Mesendoderm (in vitro differentiated cells): ENCODE measurements at regions not wholly inside any gene's neighbourhood (a gene's known extent, or its start where the extent isn't known, plus 50 kb on each side); places are given as distances from the start of the nearest gene placed in this dataset.

Source experiments
- DNase-seq: peaks from one replicate; pipeline ENCODE4 v3.0.0; 2013
- H2AK5ac ChIP-seq: 2 replicates; pipeline ENCODE4 v1.6.1; 2013; ENCODE audit warnings: low read length, inconsistent platforms
- H2BK120ac ChIP-seq: 2 replicates; pipeline ENCODE4 v1.6.1; 2013; ENCODE audit warnings: low read depth, mild to moderate bottlenecking, low read length, moderate library complexity, mixed read lengths
- H2BK15ac ChIP-seq: replicated peaks from 2 replicates; pipeline ENCODE4 v1.6.1; 2013; ENCODE audit warnings: low read depth, mild to moderate bottlenecking, moderate library complexity
- H2BK5ac ChIP-seq: 2 replicates; pipeline ENCODE4 v1.6.1; 2013; ENCODE audit warnings: low read length, inconsistent platforms
- H3K18ac ChIP-seq: 2 replicates; pipeline ENCODE4 v1.6.1; 2013; ENCODE audit warnings: mild to moderate bottlenecking, low read length, mixed read lengths
- H3K23ac ChIP-seq: one replicate; pipeline ENCODE4 v1.6.1; 2013; ENCODE audit warnings: low read length
- H3K27ac ChIP-seq: 2 replicates; pipeline ENCODE4 v1.5.1; 2013; ENCODE audit warnings: low read depth, mild to moderate bottlenecking, inconsistent platforms, low read length, moderate library complexity
- H3K27me3 ChIP-seq: 2 replicates; pipeline ENCODE4 v1.6.1; 2013; ENCODE audit warnings: low read length, control low read depth, mild to moderate bottlenecking, inconsistent platforms; ENCODE audit not compliant: insufficient read depth, poor library complexity
- H3K36me3 ChIP-seq: 2 replicates; pipeline ENCODE4 v1.6.1; 2013; ENCODE audit warnings: low read length, inconsistent platforms; ENCODE audit not compliant: control insufficient read depth, insufficient read depth
- H3K4ac ChIP-seq: one replicate; pipeline ENCODE4 v1.6.1; 2013; ENCODE audit warnings: low read depth, mild to moderate bottlenecking, low read length, moderate library complexity
- H3K4me1 ChIP-seq: 2 replicates; pipeline ENCODE4 v1.6.1; 2013; ENCODE audit warnings: low read depth, low read length, inconsistent platforms; ENCODE audit not compliant: control insufficient read depth
- H3K4me2 ChIP-seq: 2 replicates; pipeline ENCODE4 v1.6.1; 2013; ENCODE audit warnings: low read length
- H3K4me3 ChIP-seq: 2 replicates; pipeline ENCODE4 v1.5.1; 2013; ENCODE audit warnings: mild to moderate bottlenecking, low read length
- H3K56ac ChIP-seq: one replicate; pipeline ENCODE4 v1.6.1; 2013; ENCODE audit warnings: low read length
- H3K79me1 ChIP-seq: 2 replicates; pipeline ENCODE4 v1.6.1; 2013; ENCODE audit warnings: low read length, inconsistent platforms
- H3K79me2 ChIP-seq: 2 replicates; pipeline ENCODE4 v1.6.1; 2013; ENCODE audit warnings: mild to moderate bottlenecking, low read length; ENCODE audit not compliant: control insufficient read depth, insufficient read depth
- H3K9ac ChIP-seq: 2 replicates; pipeline ENCODE4 v1.6.1; 2013; ENCODE audit warnings: low read length, inconsistent platforms
- H4K5ac ChIP-seq: one replicate; pipeline ENCODE4 v1.6.1; 2013; ENCODE audit warnings: low read length
- H4K8ac ChIP-seq: one replicate; pipeline ENCODE4 v1.6.1; 2013; ENCODE audit warnings: low read depth, mild to moderate bottlenecking, control low read depth, low read length, moderate library complexity
- WGBS: extraction: QIAGEN DNeasy Blood & Tissue Kit; methylation state at CpG from one replicate; pipeline ENCODE4 v1.1.7; 2013; ENCODE audit warnings: low lambda C conversion rate, missing lambda C conversion rate; ENCODE audit not compliant: insufficient coverage; ENCODE audit errors: extremely low coverage; 5-methylcytosine and 5-hydroxymethylcytosine counted together

- peak overlapping the region; percentile 93 for H3K4me3 ChIP-seq
- no peak overlapping the region for H3K4ac ChIP-seq
- no peaks in the 10 kb centered on the region for H3K79me1 ChIP-seq
- no peak overlapping the region for H4K8ac ChIP-seq
- no peaks in the 10 kb centered on the region for H3K4me1 ChIP-seq
- H3K27me3 ChIP-seq: no peaks in the 10 kb centered on the region
- DNase-seq: no peak
- no peak overlapping the region for H3K18ac ChIP-seq
- H2BK15ac ChIP-seq: no peak overlapping the region
- peak overlapping the region; percentile 80 for H3K9ac ChIP-seq
- H3K4me2 ChIP-seq: peak overlapping the region; percentile 66
- no peak overlapping the region for H4K5ac ChIP-seq
- H2AK5ac ChIP-seq: no peak overlapping the region
- no peak overlapping the region for H3K23ac ChIP-seq
- no peak overlapping the region for H2BK120ac ChIP-seq
- no CpG with 5 or more reads among the region's 10 CpGs for WGBS
- H2BK5ac ChIP-seq: no peak overlapping the region
- H3K36me3 ChIP-seq: no peaks in the 10 kb centered on the region
- peak overlapping the region; percentile 89 for H3K56ac ChIP-seq
- no peaks in the 10 kb centered on the region for H3K79me2 ChIP-seq
- no peak overlapping the region for H3K27ac ChIP-seq
Observed at GRCh38 chr6:28648878-28649375, 123.2 kb downstream of the GPX5 start.

GRCh38 chr6:28651161-28651560, 125.5 kb downstream of the GPX5 start:
- DNase-seq: no peak
- Histone ChIP-seq H2BK15ac (no peak overlapping the region), H2BK120ac (no peak overlapping the region), H3K79me2 (no peaks in the 10 kb centered on the region), H3K9ac (no peak overlapping the region), H3K4me3 (no peak overlapping the region), H3K79me1 (no peaks in the 10 kb centered on the region), H3K4me1 (no peaks in the 10 kb centered on the region), H3K18ac (no peak overlapping the region), H4K5ac (no peak overlapping the region), H3K27me3 (no peaks in the 10 kb centered on the region), H3K36me3 (no peaks in the 10 kb centered on the region), H3K56ac (no peak overlapping the region), H4K8ac (no peak overlapping the region), H3K4ac (no peak overlapping the region), H3K27ac (no peak overlapping the region), H2BK5ac (no peak overlapping the region), H3K23ac (no peak overlapping the region), H2AK5ac (no peak overlapping the region), H3K4me2 (no peak overlapping the region)
- WGBS: no CpG with 5 or more reads among the region's 6 CpGs

GRCh38 chr6:28653876-28654275, 128.2 kb downstream of the GPX5 start:
- no peak overlapping the region for H3K27ac ChIP-seq
- no peak overlapping the region for H3K18ac ChIP-seq
- no peak overlapping the region for H3K56ac ChIP-seq
- H3K4me1 ChIP-seq: no peaks in the 10 kb centered on the region
- no peak overlapping the region for H2AK5ac ChIP-seq
- no peak overlapping the region for H4K8ac ChIP-seq
- H3K9ac ChIP-seq: no peak overlapping the region
- no peaks in the 10 kb centered on the region for H3K27me3 ChIP-seq
- no peak overlapping the region for H3K23ac ChIP-seq
- H2BK15ac ChIP-seq: no peak overlapping the region
- H2BK5ac ChIP-seq: no peak overlapping the region
- no peak overlapping the region for H3K4me2 ChIP-seq
- 100% methylated on average over 1 of the region's 4 CpGs for WGBS
- no peaks in the 10 kb centered on the region for H3K79me1 ChIP-seq
- no peak for DNase-seq
- no peak overlapping the region for H3K4ac ChIP-seq
- no peak overlapping the region for H2BK120ac ChIP-seq
- H3K79me2 ChIP-seq: no peaks in the 10 kb centered on the region
- no peaks in the 10 kb centered on the region for H3K36me3 ChIP-seq
- H4K5ac ChIP-seq: no peak overlapping the region
- H3K4me3 ChIP-seq: no peak overlapping the region

- Histone ChIP-seq H2BK5ac (no peak overlapping the region), H3K4me2 (no peak overlapping the region), H3K56ac (no peak overlapping the region), H3K79me1 (no peaks in the 10 kb centered on the region), H3K27ac (no peak overlapping the region), H3K4me1 (no peaks in the 10 kb centered on the region), H3K79me2 (no peaks in the 10 kb centered on the region), H3K23ac (no peak overlapping the region), H4K8ac (no peak overlapping the region), H3K4ac (no peak overlapping the region), H2BK15ac (no peak overlapping the region), H2BK120ac (no peak overlapping the region), H3K9ac (no peak overlapping the region), H3K4me3 (no peak overlapping the region), H3K27me3 (no peaks in the 10 kb centered on the region), H2AK5ac (no peak overlapping the region), H4K5ac (no peak overlapping the region), H3K18ac (no peak overlapping the region), H3K36me3 (no peaks in the 10 kb centered on the region)
- no peak for DNase-seq
- WGBS: no CpG with 5 or more reads among the region's 5 CpGs
Observed at GRCh38 chr6:28655164-28655563, 129.5 kb downstream of the GPX5 start.

- H3K18ac ChIP-seq: no peak overlapping the region
- H4K8ac ChIP-seq: no peak overlapping the region
- H3K4me3 ChIP-seq: no peak overlapping the region
- H3K79me2 ChIP-seq: no peaks in the 10 kb centered on the region
- H3K27me3 ChIP-seq: no peaks in the 10 kb centered on the region
- H3K36me3 ChIP-seq: no peaks in the 10 kb centered on the region
- H2BK5ac ChIP-seq: no peak overlapping the region
- no peak overlapping the region for H3K23ac ChIP-seq
- no peak overlapping the region for H2BK15ac ChIP-seq
- no peaks in the 10 kb centered on the region for H3K4me1 ChIP-seq
- H4K5ac ChIP-seq: no peak overlapping the region
- no peaks in the 10 kb centered on the region for H3K79me1 ChIP-seq
- DNase-seq: no peak
- WGBS: no CpG with 5 or more reads among the region's 3 CpGs
- no peak overlapping the region for H3K27ac ChIP-seq
- peak overlapping the region; percentile 75 for H3K4me2 ChIP-seq
- no peak overlapping the region for H3K4ac ChIP-seq
- H3K56ac ChIP-seq: no peak overlapping the region
- no peak overlapping the region for H3K9ac ChIP-seq
- no peak overlapping the region for H2BK120ac ChIP-seq
- H2AK5ac ChIP-seq: no peak overlapping the region
Observed at GRCh38 chr6:28656715-28657114, 131.0 kb downstream of the GPX5 start.

GRCh38 chr6:28657381-28657768, 131.7 kb downstream of the GPX5 start:
- peak overlapping the region; percentile 50 for H3K9ac ChIP-seq
- H3K79me1 ChIP-seq: no peaks in the 10 kb centered on the region
- no peaks in the 10 kb centered on the region for H3K27me3 ChIP-seq
- no peak for DNase-seq
- no peak overlapping the region for H4K5ac ChIP-seq
- H3K27ac ChIP-seq: no peak overlapping the region
- no peaks in the 10 kb centered on the region for H3K4me1 ChIP-seq
- no peak overlapping the region for H2BK5ac ChIP-seq
- no peak overlapping the region for H2AK5ac ChIP-seq
- no peaks in the 10 kb centered on the region for H3K79me2 ChIP-seq
- peak overlapping the region; percentile 75 for H3K4me2 ChIP-seq
- H3K4ac ChIP-seq: no peak overlapping the region
- no peak overlapping the region for H2BK15ac ChIP-seq
- H4K8ac ChIP-seq: no peak overlapping the region
- H3K4me3 ChIP-seq: peak overlapping the region; percentile 31
- H2BK120ac ChIP-seq: no peak overlapping the region
- peak overlapping the region; percentile 69 for H3K56ac ChIP-seq
- H3K36me3 ChIP-seq: no peaks in the 10 kb centered on the region
- WGBS: no CpG with 5 or more reads among the region's 10 CpGs
- H3K18ac ChIP-seq: no peak overlapping the region
- no peak overlapping the region for H3K23ac ChIP-seq
